CD4-positive, alpha-beta T cell (primary cell): ENCODE measurements at regions not wholly inside any gene's neighbourhood (a gene's known extent, or its start where the extent isn't known, plus 50 kb on each side); places are given as distances from the start of the nearest gene placed in this dataset.

Experiments
- ATAC-seq: fragments of 200-7000 bp; cut with Tn5 transposase; one replicate; pipeline ENCODE4 v1.10.0; 2022; ENCODE audit warnings: mild to moderate bottlenecking; ENCODE audit not compliant: poor library complexity
- CTCF ChIA-PET: fragments of 350-600 bp; sonication (Branson Sonifier 250); formaldehyde crosslinking; loops from one replicate; lab custom pipeline; 2021; ENCODE audit warnings: antibody characterized with exemption, inconsistent platforms; lab: Charles Lee
- POLR2A ChIA-PET: fragments of 350-600 bp; sonication (Branson Sonifier 250); formaldehyde crosslinking; loops from one replicate; lab custom pipeline; 2021; ENCODE audit warnings: antibody characterized with exemption, inconsistent platforms; lab: Charles Lee
- DNase-seq, 14 experiments: peaks; one replicate each; pipeline ENCODE4 v3.0.0-alpha.2; 2013 to 2020; ENCODE audit warnings: mixed read lengths in 2 of 14
- H3K27ac ChIP-seq, 2 donors: one replicate each; pipeline versions ENCODE4 v1.5.1 to v1.7.0; 2013; ENCODE audit warnings: low read length in 2 of 2, low read depth in 1 of 2, mild to moderate bottlenecking in 1 of 2
- H3K27me3 ChIP-seq, 2 experiments: 1 replicate in 1 of 2; 2 replicates in 1 of 2; pipeline versions ENCODE4 v1.6.1 to v1.7.0; 2013; ENCODE audit warnings: low read length in 2 of 2, control low read depth in 1 of 2, mild to moderate bottlenecking in 1 of 2, moderate library complexity in 1 of 2; ENCODE audit not compliant: insufficient read depth in 2 of 2, control insufficient read depth in 1 of 2
- H3K36me3 ChIP-seq: one replicate; pipeline ENCODE4 v1.6.1; 2013; ENCODE audit warnings: low read length, control low read depth; ENCODE audit not compliant: insufficient read depth
- H3K4me1 ChIP-seq: one replicate; pipeline ENCODE4 v1.6.1; 2013; ENCODE audit warnings: low read length, control low read depth; ENCODE audit not compliant: insufficient read depth
- H3K4me3 ChIP-seq: one replicate; pipeline ENCODE4 v1.5.1; 2013; ENCODE audit warnings: mild to moderate bottlenecking, low read length, moderate library complexity
- H3K9me3 ChIP-seq, 2 experiments: 1 replicate in 1 of 2; 2 replicates in 1 of 2; pipeline versions ENCODE4 v1.6.1 to v1.7.0; 2013; ENCODE audit warnings: low read length in 2 of 2, mild to moderate bottlenecking in 2 of 2, control low read depth in 1 of 2, moderate library complexity in 1 of 2; ENCODE audit not compliant: control insufficient read depth in 1 of 2, insufficient read depth in 1 of 2
- H3K27ac Mint-ChIP-seq: one replicate; pipeline ENCODE4 v1.8.0; 2020; ENCODE audit warnings: mixed read lengths
- H3K27me3 Mint-ChIP-seq: one replicate; pipeline ENCODE4 v1.8.0; 2021; ENCODE audit warnings: mixed read lengths
- H3K36me3 Mint-ChIP-seq: one replicate; pipeline ENCODE4 v1.8.0; 2021; ENCODE audit warnings: low read depth, mixed read lengths
- H3K4me1 Mint-ChIP-seq: one replicate; pipeline ENCODE4 v1.8.0; 2021; ENCODE audit warnings: low read depth, mixed read lengths
- H3K4me3 Mint-ChIP-seq: one replicate; pipeline ENCODE4 v1.8.0; 2020; ENCODE audit warnings: mild to moderate bottlenecking, mixed read lengths
- H3K9me3 Mint-ChIP-seq: one replicate; pipeline ENCODE4 v1.8.0; 2020; ENCODE audit warnings: mixed read lengths
- CTCF ChIP-seq: fragments of 200-600 bp; IDR thresholded peaks from one replicate; pipeline ENCODE4 v1.8.0; 2022; ENCODE audit warnings: antibody characterized with exemption, mild to moderate bottlenecking
- intact Hi-C, 2 experiments: fragments of 100-400 bp; cut with DNase I in 1 of 2; cut with micrococcal nuclease in 1 of 2; formaldehyde crosslinking; loops; one replicate each; pipeline versions ENCODE4 v1.15.1 to v1.9.0; 2023 to 2025; cut with DNase I, micrococcal nuclease

DNA sequence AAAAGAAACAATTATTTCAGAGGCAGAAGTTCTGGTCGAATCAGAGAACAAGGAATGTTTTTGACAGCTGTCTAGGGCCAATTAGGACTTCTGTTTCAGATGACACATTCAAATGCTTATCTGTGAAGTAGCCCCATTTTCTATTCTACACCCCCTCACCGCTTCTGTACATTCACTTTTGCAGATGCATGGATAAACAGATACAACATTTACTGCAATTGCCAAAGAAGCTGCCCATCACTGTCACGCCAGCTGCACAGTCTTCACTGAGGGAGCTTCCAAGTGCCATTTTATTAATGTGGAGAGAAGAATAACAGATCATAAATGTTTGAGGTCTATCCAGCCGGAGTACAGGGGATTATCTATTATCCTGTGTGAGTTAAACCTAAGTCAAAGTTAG, 426.8 kb upstream of the ARID1B start:
- Mint-ChIP-seq H3K27ac (no peak overlapping the region), H3K4me3 (no peak overlapping the region), H3K27me3 (no peaks in the 10 kb centered on the region), H3K36me3 (no peaks in the 10 kb centered on the region), H3K4me1 (peaks cover 5% of the 10 kb centered on the region), H3K9me3 (no peaks in the 10 kb centered on the region)
- ATAC-seq: no peak
- ChIA-PET POLR2A (no interaction called here), CTCF (no interaction called here)
- Histone ChIP-seq H3K27me3 (no peaks in the 10 kb centered on the region), H3K9me3 (no peaks in the 10 kb centered on the region), H3K36me3 (no peaks in the 10 kb centered on the region), H3K27ac (no peak overlapping the region), H3K4me1 (no peaks in the 10 kb centered on the region), H3K4me3 (no peak overlapping the region)
- no peak for TF ChIP-seq CTCF
- intact Hi-C loops: no loop called here
- DNase-seq: no peak

- no peak overlapping the region for H3K27ac Mint-ChIP-seq
- H3K9me3 ChIP-seq: no peaks in the 10 kb centered on the region
- no peak overlapping the region for H3K27ac ChIP-seq
- H3K36me3 Mint-ChIP-seq: no peaks in the 10 kb centered on the region
- H3K27me3 Mint-ChIP-seq: no peaks in the 10 kb centered on the region
- no peak overlapping the region for H3K4me3 Mint-ChIP-seq
- no peaks in the 10 kb centered on the region for H3K27me3 ChIP-seq
- intact Hi-C loops: no loop called here
- POLR2A ChIA-PET: no interaction called here
- H3K4me1 Mint-ChIP-seq: peaks cover 5% of the 10 kb centered on the region
- no peak for TF ChIP-seq CTCF
- H3K36me3 ChIP-seq: no peaks in the 10 kb centered on the region
- ATAC-seq: no peak
- DNase-seq: no peak
- H3K9me3 Mint-ChIP-seq: no peaks in the 10 kb centered on the region
- no peaks in the 10 kb centered on the region for H3K4me1 ChIP-seq
- CTCF ChIA-PET: no interaction called here
- H3K4me3 ChIP-seq: no peak overlapping the region
Observed at GRCh38 chr6:156348849-156349248, 428.3 kb upstream of the ARID1B start.

GRCh38 chr6:156348424-156348823, 428.8 kb upstream of the ARID1B start:
- Mint-ChIP-seq H3K27me3 (no peaks in the 10 kb centered on the region), H3K4me1 (peaks cover 5% of the 10 kb centered on the region), H3K4me3 (no peak overlapping the region), H3K36me3 (no peaks in the 10 kb centered on the region), H3K9me3 (no peaks in the 10 kb centered on the region), H3K27ac (no peak overlapping the region)
- no peaks in the 10 kb centered on the region for H3K4me1 ChIP-seq
- no peak overlapping the region for H3K4me3 ChIP-seq
- H3K27me3 ChIP-seq: no peaks in the 10 kb centered on the region
- no peak for DNase-seq
- no peak for ATAC-seq
- POLR2A ChIA-PET: no interaction called here
- no peak for TF ChIP-seq CTCF
- no peaks in the 10 kb centered on the region for H3K9me3 ChIP-seq
- CTCF ChIA-PET: no interaction called here
- H3K27ac ChIP-seq: no peak overlapping the region
- H3K36me3 ChIP-seq: no peaks in the 10 kb centered on the region
- intact Hi-C loops: no loop called here
